ENCODE measurements at regions not wholly inside any gene's neighbourhood (a gene's known extent, or its start where the extent isn't known, plus 50 kb on each side); places are given as distances from the start of the nearest gene placed in this dataset.

GRCh38 chr7:83850125-83850524, 201.2 kb upstream of the SEMA3E start:
- TF ChIP-seq ZNF518A (tag by site-specific recombination; conservative IDR thresholded peaks at IDR 0.05; ENCODE audit: low read depth) (no peak), ZFP3 (tag by site-specific recombination; IDR thresholded peaks at IDR 0.05; ENCODE audit: low read depth) (no peak), TCF7L2 (IDR thresholded peaks at IDR 0.05; ENCODE audit: borderline replicate concordance, low read depth, low read length) (no peak), YY1 (tag by site-specific recombination; IDR thresholded peaks at IDR 0.05) (no peak), IKZF3 (tag by site-specific recombination; IDR thresholded peaks at IDR 0.05) (no peak), CTCF (tag by site-specific recombination; IDR thresholded peaks at IDR 0.05) (no peak), ZNF121 (tag by site-specific recombination; IDR thresholded peaks at IDR 0.05) (no peak), ZNF184 (tag by site-specific recombination; IDR thresholded peaks at IDR 0.05) (no peak)

Data from HEK293 (cell line).